ENCODE measurements at regions not wholly inside any gene's neighbourhood (a gene's known extent, or its start where the extent isn't known, plus 50 kb on each side); places are given as distances from the start of the nearest gene placed in this dataset.

DNA sequence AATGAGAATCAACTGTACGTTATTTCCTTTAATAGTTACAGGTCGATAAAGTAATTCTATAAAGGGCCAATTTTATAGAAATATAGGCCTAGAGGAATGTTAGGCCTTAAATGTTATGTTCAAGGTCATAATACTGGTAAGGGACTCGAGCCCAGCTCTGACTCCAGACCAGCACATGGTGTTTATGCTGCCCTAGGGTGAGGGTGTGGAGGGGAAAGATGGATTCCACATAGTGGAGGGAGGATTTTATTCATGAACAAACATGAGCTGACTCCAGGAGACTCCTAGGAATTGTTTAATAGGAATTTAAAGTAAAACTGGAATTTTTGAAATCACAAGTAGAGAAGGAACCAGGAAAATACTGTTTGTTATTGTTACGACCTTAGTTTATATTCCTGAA, 139.9 kb downstream of the LACC1 start:
- no peak for DNase-seq (ENCODE audit: low read depth in 2 of 2, low spot score in 1 of 2)

DNA sequence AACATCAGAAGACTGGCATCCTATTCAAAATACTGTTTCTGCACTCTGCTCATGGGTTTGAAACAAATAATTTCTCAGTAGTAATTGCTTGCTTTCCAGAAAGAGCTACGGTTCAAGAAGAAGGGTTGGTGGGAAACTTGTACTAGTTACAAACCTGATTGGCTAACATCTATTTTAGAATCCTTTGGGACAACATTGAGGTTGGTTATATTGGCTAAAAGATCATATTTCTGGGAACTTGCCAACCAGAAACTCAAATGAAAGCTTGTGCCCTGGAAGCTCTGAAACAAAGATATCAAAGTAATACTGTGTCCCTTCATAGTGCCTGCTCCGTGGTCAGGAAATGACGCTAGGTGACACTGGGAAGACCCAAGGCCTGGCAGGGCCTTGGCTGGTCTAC, 141.7 kb downstream of the LACC1 start:
- DNase-seq (ENCODE audit: low read depth in 2 of 2, low spot score in 1 of 2) = no peak

DNA sequence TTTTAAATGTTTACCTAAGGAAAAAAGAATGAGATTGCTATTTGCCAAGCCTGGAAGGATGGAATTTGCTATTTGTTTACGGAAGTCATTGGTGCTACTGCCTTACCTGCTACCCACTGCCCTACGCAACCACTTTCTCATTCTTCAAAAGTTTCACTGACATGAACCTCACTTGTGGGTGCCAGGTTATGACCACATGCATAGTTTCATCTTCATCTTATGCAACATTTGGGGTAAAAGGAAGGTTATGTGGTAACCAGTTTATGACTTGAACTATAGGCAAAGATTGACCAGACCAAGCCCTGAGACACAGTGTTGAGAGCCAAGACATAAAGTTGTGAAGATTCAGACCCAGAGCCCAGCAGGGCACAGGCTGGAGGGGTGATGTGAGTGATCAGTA, 142.5 kb downstream of the LACC1 start:
- DNase-seq (ENCODE audit: low read depth in 2 of 2, low spot score in 1 of 2) = no peak

DNA sequence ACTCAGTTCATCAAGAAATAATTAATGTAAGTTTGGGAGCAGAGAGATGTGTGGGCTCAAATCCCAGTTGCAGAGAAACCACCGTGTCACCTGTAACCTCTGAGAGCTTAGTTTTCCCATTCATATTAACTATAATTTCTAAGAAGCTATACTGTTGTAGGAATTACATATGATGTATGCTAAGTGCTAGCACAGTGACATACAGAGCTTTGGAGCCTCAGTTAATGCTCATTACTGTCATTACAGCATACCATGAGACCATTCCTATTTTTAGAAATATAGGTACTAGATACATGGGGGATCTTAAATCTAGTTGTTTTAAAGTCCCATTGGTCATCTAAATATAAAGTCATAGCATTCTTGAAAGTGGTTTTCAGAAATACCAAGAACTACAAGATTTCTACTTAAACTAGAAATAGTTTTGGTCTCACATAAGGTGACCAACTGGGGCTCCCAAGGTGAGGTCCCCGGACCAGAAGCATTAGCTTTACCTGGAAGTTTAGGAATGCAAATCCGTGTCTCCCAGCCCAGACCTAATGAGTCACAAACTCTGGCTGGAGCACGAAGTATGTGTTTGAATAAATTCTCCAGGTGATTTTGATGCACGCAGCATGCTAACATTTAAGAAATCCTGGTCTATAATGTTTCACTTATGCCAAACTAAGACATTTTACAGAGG, 144.6 kb downstream of the LACC1 start:
- DNase-seq (ENCODE audit: low read depth in 2 of 2, low spot score in 1 of 2) = no peak

DNA sequence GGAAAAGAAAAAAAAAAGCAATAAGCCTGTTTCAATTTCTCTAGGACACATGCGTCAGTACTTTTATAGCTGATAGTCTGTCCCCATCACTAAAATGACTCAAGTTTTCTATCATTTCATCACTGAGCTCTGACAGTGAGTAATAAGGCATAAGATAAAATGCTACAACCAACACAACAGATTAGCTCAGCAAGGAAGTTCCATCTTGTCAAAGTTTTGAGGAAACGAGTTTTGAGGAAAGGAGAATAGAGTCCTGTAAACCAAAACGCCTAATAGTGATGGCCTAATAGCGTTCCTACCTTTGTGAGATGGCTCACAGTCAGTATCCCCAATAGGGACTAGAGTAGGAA, 145.1 kb downstream of the LACC1 start:
- DNase-seq (ENCODE audit: low read depth in 2 of 2, low spot score in 1 of 2) = no peak

DNA sequence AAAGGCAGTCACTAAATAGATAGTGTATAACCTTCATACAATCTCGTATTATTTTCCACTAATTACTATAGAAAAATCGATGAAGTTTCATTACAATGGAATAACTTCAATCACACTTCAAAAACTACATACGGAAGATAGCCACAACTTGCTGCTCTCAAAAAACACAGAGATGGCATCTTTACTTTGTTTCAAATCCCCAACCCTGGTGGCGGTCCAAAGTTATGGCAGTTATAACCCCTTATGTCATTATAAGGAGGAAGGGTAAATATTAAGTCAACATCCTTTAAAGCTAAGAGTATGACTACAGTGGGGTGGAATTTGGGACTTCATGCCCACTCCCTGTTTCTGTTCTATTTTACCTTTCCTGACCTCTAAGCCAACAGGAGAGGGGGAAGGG, 146.5 kb downstream of the LACC1 start:
- no peak for DNase-seq (ENCODE audit: low read depth in 2 of 2, low spot score in 1 of 2)

DNA sequence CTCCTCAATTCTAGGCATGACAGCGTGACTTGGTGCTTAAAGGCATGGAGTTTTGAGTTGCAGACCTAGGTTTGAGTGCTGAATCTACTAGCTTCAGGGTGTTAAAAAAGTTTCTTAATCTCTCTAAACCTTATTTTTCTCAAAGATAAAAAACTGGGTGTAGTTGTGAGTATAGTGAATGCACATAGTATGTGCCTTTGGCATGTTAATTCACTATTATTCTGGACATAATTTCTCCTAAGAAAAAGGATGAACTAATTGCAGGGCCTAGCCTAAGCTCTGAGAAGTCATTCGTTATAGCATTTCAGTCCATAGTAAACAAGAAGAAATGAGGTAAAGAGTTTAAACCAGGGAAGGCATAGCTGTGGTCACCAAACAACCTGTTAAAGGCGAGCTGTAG, 149.0 kb downstream of the LACC1 start:
- DNase-seq (ENCODE audit: low read depth in 2 of 2, low spot score in 1 of 2) = no peak

DNA sequence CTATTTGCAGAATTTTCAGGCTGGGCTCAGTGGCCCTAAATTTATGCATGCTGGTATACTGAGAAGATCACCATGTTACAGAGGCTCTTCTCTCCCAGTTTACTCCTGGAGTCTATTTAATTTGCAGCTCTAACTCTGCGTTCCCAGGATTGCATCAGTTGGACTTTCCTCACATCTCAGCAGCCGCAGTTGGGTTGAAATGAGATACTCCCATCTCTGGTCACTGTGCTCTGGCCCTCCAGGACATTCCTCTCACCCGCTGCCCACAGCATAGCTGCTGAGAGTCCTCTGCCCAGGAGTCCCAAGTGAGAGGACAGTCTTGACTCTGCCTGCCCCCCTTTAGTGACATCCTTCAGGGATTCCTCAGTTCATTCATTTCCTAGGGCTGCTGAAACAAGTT, 150.9 kb downstream of the LACC1 start:
- DNase-seq (ENCODE audit: low read depth in 2 of 2, low spot score in 1 of 2) = no peak

DNA sequence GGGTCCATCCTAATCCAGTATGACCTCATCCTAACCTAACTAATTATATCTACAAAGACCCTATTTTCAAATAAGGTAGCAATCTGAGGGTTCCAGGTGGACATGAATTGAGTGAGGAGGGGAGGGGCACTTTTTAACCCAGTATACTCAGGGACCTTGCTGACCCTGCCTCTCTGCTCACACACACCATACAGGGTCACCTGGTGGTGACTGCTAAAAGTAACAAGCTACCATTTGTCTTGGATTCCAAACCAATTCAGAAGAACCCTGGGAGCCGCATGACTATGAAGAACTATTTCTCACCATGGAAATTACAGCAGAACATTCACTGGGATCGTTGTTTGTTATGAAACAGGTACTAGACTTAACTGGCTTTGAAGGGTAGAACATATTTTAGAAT, 151.9 kb downstream of the LACC1 start:
- DNase-seq (ENCODE audit: low read depth in 2 of 2, low spot score in 1 of 2) = no peak

DNA sequence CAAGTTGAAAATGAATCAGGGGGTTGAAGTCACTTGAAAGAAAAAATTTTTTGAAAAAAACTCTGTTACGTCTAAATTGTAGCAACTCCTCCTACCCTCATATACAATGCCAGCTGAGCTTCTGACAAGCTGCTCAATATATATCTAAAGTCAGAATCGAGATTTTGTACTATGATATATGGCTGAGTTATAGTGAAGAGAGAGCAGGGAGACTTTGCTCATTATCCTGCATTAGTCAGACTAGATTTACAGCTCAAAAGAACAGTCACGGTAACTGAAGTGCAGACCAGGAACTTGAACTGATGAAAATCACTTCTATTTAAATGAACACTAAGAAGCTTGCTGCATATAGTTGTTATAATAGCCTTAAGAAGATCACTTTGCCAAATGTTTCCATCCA, 153.1 kb downstream of the LACC1 start:
- DNase-seq (ENCODE audit: low read depth in 2 of 2, low spot score in 1 of 2) = no peak

DNA sequence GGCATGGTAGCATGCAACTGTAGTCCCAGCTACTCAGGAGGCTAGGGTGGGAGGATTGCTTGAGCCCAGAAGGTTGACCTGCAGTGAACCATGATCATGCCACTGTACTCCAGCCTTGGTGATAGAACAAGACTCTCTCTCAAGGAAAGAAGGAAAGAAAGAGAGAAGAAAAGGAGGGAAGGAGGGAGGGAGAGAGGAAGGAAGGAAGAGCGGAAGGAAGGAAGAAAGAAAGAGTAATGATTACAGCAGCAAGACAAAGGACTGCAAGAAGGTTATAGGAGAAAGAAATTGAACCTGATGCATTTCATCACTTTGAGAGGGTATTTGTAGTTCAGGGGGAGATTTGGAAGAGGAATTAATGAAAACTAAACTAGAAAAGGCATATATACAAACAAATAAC, 155.7 kb downstream of the LACC1 start:
- DNase-seq (ENCODE audit: low read depth in 2 of 2, low spot score in 1 of 2) = no peak

DNA sequence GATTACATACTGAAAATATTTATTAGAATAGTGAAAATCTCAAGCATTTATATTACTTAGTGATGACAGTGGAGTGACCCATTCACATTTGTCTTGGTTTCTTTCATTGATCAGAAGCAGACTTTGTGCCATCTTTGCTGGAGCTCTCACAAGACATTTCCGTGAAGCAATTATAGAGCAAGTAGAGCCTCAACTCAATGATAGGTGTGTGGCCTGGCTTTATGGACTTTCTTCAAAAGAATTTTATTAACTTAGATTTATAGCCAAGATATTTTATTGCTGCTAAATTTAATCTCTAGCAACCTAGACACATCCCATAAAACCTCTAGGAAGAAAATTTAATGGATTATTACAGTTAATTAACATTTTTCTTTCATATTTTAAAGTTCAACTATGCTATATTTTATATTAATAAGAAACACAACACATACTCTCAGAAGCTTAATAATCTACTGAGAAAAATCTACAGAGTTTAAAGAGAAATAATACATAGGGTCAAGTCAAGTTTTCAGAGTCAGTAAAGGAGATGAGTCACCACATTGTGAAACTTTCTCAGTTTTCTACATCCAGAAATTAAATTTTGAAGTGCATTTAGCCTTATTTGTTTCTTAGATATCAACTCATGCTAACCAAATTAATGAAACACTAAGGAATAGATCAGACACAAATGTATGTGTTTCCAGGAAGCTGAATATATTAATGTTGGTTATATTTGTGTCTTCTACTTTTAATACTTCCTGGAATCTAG, 160.5 kb downstream of the LACC1 start:
- DNase-seq (ENCODE audit: low read depth in 2 of 2, low spot score in 1 of 2) = no peak

DNA sequence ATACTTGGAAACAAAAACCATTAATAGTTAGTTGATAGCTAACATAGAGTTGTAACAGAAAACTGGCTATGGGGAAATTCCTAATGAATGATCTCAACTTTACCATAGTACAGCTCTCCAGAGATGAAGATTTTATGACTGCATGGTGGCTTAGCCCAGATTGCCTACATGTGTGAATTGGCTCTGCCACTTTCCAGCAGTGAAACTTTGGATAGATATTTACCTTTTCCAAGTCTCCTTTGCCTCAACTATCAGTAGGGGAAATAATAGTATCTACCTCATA, 161.1 kb downstream of the LACC1 start:
- DNase-seq (ENCODE audit: low read depth in 2 of 2, low spot score in 1 of 2) = no peak

DNA sequence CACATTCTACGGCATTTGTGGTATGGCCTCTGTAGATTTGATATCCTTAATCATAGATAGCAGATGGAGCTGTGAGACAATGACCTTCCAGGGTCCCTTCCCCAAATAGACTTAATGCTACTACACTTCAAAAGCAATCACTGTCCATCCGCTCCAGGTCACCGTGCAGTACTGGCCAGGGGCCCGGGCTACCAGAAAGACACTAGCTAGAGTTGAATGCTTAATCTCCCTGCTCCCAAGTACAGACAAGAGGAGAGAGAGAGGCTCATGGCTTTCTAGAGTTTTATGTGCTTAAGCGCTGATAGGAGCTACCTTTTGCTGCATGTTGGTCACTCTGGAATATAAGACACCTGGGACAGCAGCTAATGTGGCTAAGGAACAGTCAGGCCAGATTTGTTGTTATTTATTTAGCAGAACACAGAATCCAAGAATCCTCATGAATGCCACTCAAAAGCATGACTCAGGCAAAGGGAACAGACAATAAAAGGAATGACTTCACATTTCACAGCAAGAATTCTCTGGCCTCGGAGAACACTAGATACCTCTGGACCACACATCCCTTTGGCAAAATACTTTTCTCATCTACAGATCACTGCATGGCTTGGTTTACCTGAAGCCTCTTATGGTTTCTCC, 165.0 kb downstream of the LACC1 start:
- DNase-seq (ENCODE audit: low read depth in 2 of 2, low spot score in 1 of 2) = no peak

DNA sequence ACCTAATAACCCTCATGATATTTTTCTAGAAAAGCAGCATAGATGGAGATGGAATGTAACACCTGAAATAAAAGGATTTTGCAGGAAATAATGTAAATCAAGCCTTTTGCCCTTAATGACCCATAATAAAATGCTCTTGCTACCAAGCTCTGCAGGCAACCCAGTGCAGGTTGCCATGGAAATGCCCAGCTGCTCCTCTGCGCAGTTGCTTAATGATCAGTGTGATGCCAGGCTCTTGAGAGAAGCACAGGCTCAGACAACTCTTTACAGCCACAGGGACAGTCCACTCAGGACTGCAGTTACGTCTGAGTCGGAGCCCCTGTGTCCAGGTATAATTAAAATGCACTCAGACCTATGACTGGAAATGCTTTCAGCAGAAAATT, 165.5 kb downstream of the LACC1 start:
- no peak for DNase-seq (ENCODE audit: low read depth in 2 of 2, low spot score in 1 of 2)

DNA sequence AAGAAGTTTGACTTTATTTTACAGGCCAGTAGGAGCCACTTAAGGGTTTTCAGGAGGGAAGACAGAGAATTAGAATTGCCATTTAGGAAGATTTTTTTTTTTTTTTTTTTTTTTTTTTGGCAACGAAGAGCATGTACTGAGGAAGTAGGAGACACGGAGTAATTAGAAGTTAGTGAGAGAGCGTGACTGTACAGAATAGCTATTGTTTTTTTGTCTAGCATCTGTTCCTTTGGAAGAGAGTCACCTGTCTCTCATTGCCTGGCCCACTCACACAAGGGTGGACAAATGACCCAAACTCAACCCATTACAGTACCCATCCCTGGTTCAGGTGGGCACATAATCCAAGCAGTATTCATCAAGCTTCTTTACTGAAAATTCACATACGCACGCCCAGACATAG, 166.7 kb downstream of the LACC1 start:
- no peak for DNase-seq (ENCODE audit: low read depth in 2 of 2, low spot score in 1 of 2)

DNA sequence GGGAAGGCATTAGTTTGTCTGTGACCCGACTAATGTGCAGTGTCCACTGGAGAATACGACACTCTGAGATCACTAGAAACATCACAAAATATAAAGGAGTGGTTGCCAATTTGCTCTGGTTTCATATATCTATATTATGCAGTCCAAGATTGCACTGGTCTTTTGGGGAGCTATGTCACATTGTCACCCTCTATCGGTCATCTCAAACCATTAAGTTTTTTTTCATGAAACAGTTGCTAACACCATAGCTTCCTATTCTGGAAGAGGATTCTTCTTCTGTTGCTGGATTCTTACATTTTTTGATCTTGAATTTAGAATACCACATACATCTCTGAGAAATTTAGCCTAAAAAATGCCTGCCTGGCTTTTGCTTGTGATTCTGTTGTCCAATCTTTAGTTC, 168.6 kb downstream of the LACC1 start:
- no peak for DNase-seq (ENCODE audit: low read depth in 2 of 2, low spot score in 1 of 2)

DNA sequence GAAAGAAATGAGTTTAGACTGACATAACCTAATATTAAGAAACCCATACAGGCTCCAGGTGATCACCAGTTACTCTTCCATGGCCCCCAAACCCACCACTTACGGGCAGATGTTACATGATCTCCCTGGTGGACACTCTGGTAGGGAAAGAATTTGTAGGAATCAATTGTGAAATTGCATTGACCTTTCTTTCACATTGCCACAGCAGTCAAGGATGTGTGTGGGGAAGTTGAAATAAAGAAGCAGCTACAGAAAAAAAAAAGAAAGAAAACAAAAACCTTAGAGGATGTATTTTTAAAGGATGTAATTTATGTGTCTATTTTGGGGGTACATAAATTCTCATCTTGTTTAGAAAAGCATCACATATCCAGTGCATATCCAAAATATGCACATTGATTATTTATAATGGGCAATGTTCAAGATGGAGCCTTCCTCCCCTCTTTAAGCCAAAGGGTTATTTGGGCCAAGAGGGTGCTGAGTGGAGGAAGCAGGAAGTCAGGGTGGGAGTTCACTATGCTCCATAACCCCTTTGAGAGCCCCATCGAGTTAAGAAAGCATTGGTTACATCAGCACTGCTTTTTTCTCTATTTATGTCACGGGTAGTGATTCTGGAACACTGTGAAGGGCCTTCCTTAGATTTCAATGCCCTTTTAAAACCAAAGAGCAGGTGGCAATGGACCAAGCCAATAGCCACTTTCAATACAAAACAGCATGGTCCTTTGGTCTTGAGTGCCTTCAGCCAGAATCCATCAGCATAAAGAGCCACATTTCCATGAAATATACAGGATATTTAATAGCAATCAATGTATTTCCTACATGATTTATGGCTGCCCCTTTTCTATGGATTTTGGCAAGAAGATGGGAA, 169.6 kb downstream of the LACC1 start:
- no peak for DNase-seq (ENCODE audit: low read depth in 2 of 2, low spot score in 1 of 2)

DNA sequence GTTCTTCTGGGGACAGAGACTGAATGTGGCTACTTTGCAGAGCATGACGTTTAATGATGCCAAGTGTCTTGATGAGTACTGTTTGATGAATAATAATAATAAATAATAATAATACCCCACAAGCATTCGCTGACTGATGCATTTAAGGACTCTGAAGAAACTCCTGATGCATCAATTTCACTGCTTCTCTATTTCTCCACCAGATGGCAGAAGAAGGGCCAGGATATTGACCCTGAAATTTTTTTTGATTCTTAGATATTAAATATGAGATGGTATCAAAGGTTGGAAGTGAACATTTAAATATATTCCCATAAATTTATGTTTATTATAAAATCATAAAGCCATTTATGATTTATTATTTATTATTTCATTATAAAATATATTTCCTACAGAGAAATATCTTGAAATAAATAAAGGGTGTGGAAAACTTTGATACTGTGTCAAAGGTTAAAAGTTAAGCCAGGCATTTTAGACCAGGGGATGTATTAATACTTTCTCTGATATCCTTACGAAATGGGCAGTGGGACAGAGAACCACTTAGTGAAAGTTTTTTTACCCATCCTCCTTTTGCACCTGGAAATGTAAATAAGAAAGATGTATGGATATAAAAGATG, 170.9 kb downstream of the LACC1 start:
- DNase-seq (ENCODE audit: low read depth in 2 of 2, low spot score in 1 of 2) = no peak

DNA sequence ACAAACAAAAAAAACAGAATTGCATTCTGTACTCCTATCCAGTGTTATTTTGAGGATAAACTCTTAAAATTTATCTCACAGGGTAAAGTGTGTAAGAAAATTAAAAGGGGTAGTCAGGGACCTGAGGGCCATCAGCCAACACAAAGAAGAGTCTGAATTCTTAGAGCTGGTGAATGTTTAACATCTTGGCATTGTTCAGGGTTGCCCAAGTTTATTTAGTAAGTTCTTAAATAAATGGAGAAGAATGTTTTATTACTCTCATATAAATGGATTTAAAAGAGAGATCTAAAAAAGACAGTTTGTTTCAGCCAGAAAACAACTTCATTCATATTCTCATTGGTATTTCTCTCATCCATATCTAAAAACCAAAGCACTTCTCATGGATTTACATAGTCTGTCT, 171.7 kb downstream of the LACC1 start:
- no peak for DNase-seq (ENCODE audit: low read depth in 2 of 2, low spot score in 1 of 2)

DNA sequence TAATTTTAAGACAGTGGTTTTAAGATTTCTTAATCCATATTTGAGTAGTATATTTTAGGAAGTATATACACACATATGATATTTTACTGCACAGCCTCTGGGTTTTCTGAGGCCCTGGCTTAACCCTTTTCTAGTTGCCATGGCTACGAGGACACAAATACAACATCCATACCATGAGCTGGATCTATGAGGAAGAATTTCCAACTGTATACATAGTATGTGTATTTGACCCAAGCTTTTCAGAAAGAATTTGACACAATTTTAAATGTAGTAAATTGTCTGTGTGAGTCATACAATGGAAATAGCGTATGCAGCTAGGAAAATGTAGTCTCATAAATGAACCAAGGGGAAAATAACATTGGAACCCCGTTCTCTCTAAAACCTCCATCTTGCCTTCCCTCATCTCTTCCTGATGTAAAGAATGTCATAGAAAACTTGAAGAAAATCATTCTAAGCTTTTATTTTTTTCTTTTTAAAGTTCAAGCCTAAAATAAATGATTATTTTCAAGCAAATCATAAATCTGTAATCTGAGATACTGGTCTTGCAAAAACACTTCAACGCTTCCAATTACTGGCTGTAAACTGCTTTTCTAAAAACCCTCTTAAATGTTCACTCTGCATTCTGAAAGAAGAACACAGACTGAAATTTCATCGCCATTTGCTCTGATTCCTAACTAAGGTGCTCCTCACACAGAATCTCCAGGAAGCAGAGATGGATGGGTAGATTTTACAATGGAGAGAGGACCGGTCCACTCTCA, 172.4 kb downstream of the LACC1 start:
- no peak for DNase-seq (ENCODE audit: low read depth in 2 of 2, low spot score in 1 of 2)

Measured in stimulated activated CD8-positive, alpha-beta memory T cell treated with anti-CD3 and anti-CD28 coated beads, Interleukin-4, amount 100 ng/mL, for 4 hours (primary cell).